GM23248 (cell line): ENCODE measurements at regions not wholly inside any gene's neighbourhood (a gene's known extent, or its start where the extent isn't known, plus 50 kb on each side); places are given as distances from the start of the nearest gene placed in this dataset.

Source experiments
- EZH2 ChIP-seq: fragments of 200-600 bp; sonication (generic); IDR thresholded peaks from 2 replicates; pipeline ENCODE4 v1.6.1; 2018; ENCODE audit warnings: antibody characterized with exemption, mild to moderate bottlenecking; ENCODE audit not compliant: insufficient read depth, poor library complexity, severe bottlenecking
- EZH2phosphoT487 ChIP-seq: fragments of 200-600 bp; sonication (generic); IDR thresholded peaks from 2 replicates; pipeline ENCODE4 v1.6.1; 2018; ENCODE audit warnings: antibody characterized with exemption, moderate library complexity, mild to moderate bottlenecking, low read depth; ENCODE audit not compliant: insufficient read depth

DNA sequence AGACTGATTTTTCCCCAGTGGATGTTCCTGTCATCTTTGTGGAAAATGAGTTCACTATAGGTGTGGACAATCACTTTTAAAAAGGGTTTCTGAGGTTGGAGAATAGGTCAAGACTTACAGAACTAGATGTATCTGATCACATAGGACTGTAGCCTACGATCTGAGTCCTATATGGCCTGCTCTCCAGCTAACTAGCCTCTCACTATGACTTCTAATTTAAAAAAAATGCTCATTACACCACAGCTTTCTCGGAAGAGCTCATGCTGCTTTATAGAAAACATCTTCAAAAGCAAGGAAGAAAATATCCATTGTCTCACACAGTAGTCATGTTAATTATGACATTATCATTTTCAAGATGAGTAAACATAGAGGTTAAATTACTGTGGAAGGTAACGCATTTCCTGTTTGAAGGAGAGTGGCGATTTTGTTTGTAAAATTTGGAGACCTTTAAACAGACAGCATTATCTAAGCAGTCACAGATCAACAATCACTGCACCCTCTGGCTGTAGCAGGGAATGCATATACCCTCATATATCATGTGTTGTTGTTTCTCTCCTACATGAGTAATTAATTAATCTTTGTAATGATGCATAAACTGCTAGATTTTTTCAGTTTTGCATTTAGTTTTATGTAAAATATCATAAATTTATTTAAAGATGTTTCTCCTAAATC is 573.7 kb downstream of the GABRG2 start:
- no peak for TF ChIP-seq EZH2
- TF ChIP-seq EZH2phosphoT487, result no peak
